Stimulated activated CD4-positive, alpha-beta T cell treated with anti-CD3 and anti-CD28 coated beads, Interleukin-4, amount 100 ng/mL, for 24 hours (primary cell): ENCODE measurements at regions not wholly inside any gene's neighbourhood (a gene's known extent, or its start where the extent isn't known, plus 50 kb on each side); places are given as distances from the start of the nearest gene placed in this dataset.

Source experiments
- DNase-seq: peaks from one replicate; pipeline ENCODE4 v3.0.0-alpha.2; 2020

DNA sequence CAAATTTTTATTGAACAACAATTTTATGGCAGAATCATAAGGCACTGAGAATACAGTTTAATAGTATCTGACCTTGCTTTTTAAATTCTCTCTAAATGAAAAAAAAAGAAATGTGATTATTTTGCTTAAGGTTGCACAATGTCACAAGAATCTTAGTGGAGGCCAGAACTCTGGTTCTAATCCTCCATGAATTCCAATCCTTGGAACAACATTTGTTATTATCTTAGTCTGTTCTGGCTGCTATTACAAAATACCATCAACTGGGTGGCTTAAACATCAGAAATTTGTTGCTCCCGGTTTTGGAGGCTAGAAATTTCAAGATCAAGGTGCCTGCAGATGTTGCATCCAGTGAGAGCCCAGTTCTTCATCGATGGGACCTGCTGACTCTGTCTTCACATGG, 158.2 kb upstream of the POM121L12 start:
- no peak for DNase-seq

DNA sequence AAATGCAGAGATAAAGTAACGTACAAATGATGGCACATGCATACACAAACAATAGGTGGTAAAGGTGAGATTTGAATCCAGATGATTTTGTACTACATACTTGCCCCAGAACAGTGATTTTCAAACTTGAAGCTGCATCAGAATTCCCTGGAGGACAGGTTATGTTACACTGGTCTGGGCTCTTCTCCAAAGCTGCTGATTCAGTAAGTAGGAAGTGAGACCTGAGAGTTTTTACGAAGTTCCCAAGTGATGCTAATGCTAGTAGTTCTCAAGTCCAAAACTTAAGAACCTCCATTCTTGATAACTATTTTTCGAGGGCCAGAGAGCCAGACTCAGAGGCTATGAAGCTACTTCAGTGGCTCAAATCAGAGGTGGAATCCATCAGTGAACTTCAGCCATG, 159.0 kb upstream of the POM121L12 start:
- no peak for DNase-seq

DNA sequence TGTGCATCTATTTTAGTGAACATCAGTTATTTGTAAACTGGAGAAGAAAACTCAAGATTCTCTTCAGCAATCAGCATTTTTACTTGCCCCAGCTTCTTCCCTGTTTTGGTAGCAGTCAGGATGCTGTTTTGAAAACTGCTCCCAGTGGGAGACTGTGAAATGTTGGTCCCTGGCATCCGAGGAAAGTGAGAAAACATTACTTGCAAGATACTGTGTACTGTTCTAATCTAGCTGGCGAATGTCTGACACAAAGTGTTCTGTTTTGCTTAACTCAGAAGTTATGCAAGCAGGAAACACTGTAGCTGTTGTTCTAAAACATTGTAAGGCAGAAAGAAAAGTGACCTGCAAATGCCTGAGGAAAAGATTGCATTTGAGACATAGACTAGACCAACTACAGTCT, 171.8 kb upstream of the POM121L12 start:
- DNase-seq: no peak

DNA sequence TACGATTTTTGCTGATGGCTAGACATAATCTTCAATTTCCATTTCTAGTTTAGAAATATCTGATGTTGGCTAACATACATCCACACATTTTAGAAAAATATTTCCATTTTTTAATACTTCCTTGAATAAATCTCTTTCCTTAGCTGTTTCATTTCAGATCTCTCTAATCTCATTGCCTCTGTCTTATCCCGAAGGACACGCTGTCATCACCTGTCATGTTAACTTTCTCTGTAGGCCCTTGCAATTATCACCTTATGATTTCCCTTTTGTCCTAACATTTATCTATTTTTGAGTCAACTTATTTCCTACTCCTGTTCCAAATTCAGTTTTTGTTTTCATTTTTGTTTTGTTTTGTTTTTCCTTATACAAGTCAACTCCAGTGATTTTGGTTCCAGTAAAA, 173.1 kb upstream of the POM121L12 start:
- DNase-seq: no peak

DNA sequence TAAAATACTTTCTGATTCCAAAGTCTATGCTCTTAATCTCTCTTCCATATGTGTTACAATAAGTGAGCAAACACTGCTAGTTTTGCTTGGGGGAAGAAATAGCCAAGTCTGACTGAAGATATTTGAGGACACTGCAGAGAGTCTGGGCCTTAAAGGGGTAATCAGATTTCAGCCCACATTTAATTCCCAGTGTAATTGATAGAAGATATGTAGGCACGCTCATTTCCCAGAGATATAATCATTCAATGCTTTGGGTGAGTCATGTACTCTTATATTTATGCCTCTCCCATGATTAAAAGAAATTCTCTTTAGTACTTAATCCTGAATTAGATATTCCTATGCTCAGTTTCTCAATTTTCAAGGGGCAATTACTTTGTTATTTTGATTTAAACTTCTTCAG, 178.1 kb upstream of the POM121L12 start:
- DNase-seq: no peak

DNA sequence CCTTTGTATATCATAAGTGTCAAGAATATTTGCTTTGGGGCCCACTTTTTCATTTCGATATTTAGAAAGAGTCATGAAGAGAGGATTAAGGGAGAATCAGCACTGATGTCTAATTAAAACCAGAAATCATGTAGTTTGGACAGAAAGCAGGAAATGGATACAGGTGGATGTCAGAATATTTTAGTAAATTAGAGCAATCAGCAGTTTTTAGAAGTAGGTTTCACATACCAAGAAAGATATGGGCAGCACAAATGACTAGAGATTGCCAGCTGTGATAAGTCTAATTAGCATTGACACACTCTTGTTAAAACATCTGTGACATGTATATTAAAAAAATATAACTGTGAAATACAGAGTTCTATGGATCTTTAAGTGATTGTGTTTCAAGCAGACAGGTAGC, 180.8 kb upstream of the POM121L12 start:
- DNase-seq: no peak

DNA sequence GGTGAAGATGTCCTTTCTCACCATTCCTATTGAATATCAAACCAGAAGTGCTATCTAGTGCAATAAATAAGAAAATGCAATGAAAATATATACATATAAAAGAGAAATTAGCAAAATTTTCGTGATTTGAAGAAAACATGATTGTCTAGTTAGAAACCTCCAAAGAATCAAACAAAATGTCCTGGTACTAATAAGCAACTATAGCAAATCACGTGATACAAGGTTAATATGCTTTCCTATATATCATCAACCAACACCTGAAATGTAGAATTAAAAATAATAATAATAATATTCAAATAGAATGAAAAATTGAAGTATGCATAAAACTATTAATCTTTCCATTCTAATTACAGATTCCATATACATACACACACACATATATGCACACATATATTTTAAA, 183.9 kb upstream of the POM121L12 start:
- DNase-seq: no peak

DNA sequence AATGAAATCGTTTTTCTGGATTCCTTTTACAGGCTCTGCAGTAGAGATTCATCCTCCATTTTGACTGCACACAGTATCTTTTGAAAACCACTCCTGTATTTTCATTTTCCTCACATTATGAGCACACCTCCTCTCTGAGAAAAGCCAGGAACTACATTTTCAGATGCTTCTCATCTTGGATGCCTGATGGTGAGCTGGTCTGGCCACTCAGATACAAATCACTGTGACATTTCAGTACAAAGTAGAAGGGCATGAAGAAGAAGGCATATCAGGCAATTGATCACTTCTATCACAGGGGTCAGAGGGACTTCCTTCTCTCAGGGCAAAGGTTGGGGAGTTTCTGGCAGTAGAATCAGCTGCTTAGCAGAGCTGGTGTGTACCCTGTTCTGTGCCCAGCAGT, 192.0 kb upstream of the POM121L12 start:
- DNase-seq: no peak

DNA sequence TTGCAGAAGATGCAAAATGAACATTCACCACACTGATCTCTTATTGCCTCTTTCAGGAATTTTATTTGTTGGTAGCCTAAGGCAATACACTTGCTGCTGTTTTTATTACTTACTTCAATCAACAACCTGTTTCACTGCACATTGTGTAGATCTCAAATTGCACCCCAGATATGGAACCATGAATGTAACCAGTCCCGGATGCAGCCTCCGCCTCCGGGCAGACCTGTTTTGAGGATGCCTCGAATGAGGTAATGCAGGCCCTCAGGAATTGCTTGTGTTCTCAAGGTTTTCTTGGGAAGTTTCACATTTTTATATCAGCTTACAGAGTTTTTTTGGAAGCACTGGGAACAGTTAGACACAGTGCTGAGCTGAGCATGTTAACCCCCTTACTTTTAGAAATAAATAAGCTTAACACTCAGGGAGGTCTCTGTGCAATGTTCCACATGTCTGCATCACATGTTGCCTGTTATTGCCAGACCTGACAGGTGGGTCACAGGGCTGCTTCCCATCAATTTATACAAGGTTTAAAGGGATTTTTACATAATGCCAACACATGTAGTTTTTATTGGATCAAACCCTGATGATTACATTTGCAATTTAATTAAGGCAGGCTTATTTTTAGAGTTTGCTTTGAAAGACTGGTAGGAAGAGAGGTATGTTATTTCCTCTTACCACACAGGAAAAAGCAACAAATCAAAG, 193.1 kb upstream of the POM121L12 start:
- no peak for DNase-seq

DNA sequence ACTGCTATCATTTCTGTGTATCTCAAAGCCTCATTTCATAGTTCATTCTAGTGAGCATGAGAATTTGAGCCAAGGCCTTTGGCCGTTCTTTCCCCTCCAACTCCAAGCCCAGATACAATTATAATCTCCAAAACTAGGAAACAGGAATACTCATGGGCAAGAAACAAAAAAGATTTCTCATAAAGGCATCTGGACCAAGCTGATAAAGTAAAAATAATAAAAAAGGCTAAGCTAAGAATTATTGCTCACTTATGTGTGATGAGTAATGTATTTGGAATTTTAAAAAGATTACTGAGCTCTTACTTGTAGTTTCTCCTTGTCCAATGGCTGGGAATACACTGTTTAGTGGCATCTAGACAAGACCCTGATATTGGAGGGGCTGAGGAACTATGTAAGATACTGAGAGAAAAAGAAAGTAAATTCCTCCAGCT, 196.4 kb upstream of the POM121L12 start:
- no peak for DNase-seq

DNA sequence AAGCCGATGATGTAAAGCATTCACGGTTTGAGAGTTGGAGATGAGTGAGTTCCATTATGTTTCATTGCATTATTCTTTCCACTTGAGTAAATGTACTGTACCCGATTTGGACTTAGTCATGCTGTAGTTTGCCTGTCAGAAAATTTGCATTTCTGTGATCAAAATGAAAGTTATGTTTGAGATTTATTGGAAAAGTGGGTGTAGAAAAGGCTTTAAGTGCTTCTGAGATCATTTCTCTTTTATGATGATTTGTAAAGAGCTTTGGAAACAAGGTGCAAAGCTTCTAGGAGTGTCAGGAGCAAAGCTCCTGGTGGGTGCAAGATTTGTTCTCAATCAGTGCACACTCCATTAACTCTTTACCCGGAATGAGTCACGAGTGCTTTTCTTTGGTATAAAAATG, 204.1 kb upstream of the POM121L12 start:
- no peak for DNase-seq

DNA sequence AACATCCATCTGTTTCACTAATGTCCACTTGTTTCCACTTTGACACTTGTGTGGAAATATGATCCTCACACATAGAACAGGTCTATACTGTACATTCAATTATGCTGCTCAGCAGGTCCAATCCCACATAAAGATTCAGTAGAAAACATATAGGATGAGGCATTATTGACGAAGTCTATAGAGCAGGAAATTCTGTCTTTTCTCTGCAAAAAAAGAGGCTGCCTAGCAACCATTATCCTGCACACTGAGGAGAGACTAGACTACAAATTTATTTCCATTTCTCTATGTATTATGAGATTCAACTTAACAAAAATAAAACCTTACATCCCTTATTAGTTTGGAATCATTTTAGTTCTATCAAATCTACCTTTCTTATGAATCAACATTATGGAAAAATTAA, 204.6 kb upstream of the POM121L12 start:
- no peak for DNase-seq

DNA sequence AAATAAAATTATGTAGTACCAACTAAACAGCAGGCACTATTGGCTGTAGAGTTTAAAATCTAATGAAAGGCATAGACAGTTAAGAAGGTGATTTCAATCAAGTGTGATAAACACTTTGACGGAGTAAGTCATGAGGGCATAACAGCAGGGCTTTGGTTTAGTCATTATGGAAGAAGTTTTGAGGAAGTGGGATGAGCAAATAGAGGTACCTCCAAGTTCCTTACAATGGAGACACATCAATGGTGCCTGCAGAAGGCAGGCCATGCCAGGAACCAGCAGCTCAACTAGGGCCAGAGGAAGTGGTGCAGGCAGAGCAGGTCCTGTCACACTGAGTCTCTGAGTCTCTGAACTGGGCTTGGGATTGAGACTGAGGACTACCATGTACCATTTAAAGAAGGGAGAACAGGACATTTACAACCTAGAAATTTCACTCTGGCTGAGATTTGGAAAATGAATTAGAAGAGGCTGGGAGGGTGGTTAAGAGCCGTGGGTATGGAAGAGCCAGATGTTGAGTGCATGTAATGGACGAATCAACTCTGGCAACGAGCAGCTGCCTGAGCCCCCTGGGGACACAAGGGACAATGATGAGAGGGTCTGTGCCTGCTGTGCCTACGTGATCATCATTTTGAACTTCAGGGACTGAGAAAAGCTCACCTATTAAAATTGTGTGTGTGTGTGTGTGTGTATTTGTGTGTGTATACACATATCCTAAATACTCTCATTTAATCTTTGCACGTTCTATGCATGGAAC, 208.7 kb upstream of the POM121L12 start:
- DNase-seq: no peak

DNA sequence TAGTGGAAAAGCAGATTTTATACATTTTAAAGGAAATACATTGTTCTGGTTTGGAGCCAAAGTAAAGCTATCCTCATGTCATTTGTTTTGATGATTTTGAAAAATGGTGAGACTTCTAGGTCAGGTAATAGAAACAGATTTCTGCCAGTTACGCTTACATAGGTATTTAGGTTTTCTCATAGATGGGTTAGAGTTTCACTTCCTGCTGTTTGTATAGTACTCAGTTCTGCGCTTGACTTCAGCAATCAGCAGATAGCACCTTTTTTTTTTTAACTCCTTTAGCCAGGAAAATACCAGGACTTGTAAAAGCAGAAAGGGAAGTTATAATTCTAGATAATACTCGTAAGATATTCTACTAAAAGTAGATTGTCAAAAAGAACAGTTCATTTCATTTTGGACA, 209.8 kb upstream of the POM121L12 start:
- no peak for DNase-seq

DNA sequence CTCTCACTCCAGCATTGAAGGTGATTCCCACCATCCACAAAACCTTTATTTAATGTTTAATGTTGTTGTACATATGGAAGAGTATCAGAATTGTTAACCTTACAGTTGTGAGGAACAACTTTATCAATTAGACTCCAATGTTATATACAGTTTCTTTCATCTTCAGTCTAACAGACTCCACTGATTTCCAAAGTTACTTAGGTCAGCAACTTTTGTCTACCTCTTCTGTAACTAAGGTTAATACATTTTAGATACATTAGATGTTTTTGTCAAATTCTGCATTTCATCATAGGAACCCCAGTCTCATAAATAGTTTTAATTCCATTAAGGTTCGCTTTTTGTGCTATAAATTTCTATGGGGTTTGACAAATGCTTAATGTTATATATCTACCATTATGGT, 223.9 kb upstream of the POM121L12 start:
- no peak for DNase-seq

DNA sequence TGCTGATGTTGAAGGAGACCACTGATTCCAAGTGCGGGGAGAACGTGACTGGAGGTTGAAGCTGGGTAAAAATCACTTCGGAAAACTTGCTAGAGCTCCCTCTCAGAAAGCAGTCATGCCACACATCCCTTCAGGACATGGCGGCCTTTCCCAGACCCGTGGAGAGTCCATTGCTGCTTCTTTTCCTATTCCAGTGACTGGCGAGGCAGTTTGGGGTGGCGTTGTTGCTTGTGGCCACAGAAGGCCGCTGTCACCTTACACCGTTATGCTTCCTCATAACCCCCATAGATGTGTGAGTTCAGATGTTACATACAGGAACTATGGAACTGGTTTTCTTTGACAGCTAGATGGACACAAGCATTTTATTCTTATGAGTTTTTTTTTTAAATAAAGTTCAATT, 235.6 kb upstream of the POM121L12 start:
- no peak for DNase-seq

DNA sequence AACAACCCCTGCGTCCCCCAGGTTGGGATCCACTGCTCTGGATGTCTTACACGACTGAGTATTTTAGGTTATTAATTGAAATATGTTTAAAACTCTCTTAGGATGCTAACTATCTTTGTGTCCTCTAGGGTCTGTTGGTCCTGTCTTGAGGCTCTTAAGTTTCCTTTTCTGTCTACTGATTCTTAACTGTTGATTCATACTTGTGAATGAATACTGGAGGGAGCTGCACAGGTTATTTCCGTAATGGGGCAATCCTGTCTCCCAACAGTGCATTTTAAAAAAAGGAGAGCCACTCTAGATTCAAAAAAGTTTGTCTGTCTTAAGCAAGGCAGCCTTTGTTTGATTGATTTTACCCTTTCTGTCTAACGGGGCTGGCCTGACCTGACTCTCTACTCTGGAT, 237.6 kb upstream of the POM121L12 start:
- DNase-seq: no peak

DNA sequence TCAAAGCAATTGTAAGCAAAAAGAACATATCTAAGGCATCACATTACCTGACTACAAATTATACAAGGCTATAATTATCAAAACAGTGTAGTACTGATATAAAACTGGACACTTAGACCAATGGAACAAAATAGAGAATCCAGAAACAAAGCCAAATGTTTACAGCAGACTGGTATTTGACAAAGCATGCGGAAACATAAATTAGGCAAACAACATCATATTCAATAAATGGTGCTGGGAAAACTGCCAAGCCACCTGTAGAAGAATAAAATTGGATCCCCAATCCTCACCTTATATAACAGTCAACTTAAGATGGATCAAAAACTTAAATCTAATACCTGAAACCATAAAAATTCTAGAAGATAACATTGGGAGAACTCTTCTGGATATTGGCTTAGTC, 240.8 kb upstream of the POM121L12 start:
- DNase-seq: no peak

DNA sequence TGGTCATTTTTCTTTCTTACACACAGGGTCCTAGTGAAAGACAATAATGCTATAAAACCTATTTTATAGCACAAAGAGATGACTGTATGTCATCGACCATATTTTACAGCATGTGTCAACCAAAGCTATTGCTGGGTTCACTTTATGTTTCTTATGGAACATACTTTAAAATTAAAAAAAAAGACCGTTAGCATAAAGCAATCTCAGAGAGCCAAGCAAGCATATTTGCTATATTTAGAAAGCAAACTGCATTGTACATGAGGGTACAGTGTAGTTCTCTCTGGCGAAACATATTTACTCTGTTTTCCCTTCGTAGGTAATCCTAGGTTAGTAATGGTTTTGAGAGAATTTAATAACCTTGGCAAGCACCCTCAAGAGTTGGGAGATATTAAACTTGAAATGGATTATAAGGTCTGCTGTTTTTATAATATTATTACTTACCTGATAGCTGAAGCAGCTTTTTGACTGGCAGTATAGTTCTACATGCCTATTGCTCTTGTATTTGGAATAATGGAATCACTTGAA, 244.2 kb upstream of the POM121L12 start:
- no peak for DNase-seq

DNA sequence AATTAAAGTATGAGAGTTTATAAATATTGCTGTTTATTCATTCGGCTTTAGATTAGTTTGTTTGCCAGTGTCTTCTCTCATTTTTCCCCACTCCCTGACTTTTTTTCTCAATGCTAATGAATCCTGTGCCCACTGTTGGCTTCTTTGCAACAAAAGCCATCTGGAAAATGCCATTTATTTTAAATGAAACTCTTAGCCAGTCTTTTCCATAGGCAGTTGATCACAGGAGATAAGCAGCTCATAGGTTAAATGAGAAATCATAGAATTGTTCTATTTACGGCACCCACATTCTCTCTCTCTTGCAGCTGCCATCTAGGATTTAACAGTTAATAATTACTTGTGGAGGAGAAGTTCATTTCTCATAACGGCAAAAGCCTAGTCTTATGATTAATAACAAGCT, 249.3 kb upstream of the POM121L12 start:
- DNase-seq: no peak

DNA sequence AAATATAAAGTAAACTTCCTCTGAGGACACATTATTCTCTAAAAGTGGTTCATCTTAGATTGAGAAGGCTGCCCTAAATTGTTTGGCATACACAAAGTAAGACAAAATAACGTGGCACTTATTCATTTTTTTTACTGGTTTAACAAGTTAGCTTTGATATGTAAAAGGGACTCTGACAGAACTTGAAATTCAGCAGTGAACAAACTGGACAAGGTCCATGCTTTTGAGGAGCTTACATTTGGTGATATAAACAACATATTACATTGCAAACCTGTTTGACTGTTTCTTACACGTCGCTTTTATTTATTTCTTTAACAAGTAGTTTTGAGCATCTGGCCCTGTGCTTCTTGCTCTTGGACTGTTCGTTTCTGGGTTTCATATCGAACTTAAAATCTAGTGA, 253.1 kb upstream of the POM121L12 start:
- DNase-seq: no peak

DNA sequence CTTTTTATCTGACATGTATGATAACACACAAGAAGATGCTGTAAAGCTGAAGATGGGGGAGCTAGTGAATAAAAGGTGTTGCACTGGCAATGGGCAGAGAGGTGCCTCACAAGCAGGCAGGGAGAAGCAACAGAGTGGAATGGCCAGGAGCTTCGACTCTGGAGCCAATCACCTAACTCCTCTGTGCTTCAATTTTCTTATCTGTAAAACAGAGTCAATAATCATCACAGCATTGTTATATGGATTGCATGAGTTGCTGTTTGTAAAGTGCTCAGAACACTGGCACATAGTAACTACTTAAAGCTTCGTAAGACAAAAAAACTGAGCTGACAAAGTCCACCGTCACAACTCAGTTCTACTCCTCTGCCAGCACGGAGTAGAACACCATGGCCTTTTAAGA, 254.2 kb upstream of the POM121L12 start:
- DNase-seq: no peak

DNA sequence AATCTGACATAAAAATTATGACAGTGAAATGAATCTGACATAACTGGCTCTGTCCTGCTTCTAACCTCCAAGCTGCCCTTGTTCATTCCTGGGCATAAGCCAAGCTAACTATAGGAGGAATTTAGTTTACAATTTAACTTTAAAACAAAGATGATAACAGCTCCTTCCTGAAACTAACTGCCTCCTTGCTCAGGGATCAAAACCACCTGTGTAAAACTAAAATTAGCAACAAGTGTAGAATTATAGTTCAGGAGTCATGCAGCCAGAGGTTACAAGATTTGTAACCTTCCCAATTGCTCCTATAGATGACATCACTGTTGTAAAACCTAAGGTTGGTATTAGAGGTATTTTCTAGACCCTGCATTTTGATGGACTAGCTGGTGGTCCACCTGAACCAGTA, 256.4 kb upstream of the POM121L12 start:
- DNase-seq: no peak

DNA sequence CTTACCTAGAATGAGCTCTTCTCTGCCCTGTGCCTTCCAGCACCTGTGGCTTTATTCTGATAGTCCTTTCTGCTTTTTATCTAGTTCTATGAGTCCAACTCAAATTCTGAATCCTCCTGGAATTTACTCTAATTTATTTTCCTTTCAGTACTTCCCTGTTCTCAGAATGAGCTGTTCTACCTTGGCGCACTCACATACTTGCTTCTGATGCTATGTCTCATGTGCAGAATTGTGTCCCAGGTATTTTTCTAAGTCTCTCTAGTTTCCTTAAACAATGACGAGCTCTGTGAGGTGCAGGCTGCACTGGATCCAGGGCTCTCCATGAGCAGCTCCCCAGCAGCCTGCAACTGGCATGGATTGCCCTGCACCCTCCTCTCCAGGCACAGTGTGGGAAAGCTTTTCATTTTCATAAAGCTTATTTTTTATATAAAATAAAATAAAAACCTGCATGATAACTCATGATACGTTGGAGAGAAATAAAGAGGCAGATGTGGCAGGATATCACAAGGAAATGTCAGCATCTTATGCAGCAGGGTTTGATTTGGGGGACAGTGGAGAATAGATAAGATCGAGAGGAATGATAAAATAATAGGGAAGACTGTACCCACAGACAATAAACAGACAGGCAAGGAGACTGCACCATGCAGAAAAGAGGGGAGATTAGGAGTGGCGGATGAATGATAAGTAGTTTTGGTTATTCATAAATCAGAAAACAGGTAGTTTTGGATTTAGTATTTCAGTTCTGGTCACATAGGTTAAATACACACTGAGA, 258.2 kb upstream of the POM121L12 start:
- DNase-seq: no peak
